GM21717 (cell line): ENCODE measurements at regions not wholly inside any gene's neighbourhood (a gene's known extent, or its start where the extent isn't known, plus 50 kb on each side); places are given as distances from the start of the nearest gene placed in this dataset.

Experiments used
- ATAC-seq: cut with Tn5 transposase; IDR thresholded peaks from one replicate; pipeline ENCODE4 v1.9.1; 2021; ENCODE audit warnings: mild to moderate bottlenecking, moderate library complexity; ENCODE audit not compliant: unreplicated experiment

DNA sequence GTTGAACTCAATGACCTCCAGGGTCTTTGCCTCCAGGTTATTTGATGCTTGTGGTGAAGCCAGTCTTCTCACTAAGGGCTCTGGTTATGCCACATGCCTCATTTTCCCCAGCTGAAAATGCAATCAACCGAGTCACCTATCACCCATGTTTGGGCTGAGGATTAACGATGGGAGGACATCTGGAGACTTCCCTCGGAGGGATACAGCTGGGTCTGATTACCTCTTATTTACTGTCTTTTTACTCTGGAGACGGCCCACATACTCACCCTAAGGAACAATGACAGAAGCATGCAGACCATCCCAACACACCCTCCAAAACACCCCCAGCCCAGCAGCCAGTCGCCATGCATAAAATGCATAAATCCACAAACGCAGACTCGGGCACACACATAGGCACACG is 187.4 kb downstream of the OPA1 start:
- no peak for ATAC-seq

DNA sequence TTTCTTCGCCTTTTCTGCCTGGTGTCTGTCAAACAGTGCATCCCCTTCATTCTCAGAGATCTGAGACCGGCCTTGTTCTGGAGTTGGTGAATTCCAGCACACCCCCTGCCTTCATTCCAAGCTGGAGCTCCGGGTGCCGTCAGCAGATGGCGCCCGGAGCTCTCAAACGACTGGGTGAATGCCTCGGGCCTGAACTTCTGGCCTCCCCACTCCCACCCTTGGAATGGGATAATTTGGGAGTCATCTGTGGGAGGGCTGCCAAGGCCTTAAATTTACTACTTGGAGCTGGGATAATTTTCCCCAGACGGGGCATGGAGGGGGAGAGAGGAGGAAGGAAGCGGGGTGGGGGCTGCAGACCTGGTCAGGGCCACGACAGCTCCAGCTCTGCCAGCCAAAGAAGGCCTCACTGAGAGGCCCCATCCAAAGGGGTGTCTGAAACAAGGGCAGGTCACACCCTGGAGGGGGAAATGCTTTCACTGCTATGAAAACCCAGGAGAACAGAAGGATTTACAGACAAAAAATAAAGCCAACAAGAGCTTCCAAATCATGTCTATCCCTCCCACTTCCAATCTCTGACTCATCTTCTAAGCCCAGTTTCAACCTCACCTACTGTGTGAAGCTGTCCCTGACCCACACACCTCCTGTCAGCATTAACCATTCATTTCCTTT is 187.9 kb downstream of the OPA1 start:
- ATAC-seq, result no peak

DNA sequence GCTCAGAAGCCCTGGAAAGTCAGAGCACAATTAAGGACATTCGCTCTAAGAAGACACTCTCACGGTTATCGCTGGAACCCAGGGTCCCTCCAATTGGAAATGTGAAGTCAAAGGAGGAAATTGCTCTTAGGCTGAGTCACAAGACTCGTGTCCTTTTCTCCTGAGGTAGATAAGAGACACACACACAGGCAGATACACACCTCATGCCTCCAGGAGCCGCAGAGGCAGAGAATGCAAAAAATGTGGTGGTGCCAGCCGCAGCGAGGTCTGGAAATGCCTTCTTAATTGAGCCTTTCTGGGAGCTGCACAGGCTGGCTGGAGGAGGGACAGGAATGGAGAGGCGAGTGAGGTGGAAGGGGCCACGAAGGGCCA is 189.3 kb downstream of the OPA1 start:
- no peak for ATAC-seq

DNA sequence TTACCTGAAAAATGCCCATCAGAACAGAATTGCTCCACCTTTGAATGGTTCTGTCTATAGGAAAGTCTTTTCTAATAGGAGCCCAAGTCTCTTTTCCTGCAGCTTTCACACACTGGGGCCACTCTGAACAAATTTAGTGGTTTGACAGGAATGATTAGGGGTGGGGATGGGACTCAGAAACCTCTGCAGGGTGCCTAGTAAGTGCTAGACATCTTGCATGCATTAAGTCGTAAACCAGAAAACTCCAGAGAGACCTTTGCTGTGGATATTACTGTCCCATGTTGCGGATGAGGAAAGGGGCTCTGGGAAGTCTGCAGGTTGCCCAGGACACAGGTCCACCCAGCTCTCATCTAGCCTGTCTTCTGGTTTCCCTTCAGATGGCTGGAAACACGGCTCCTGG is 189.7 kb downstream of the OPA1 start:
- ATAC-seq, result no peak

DNA sequence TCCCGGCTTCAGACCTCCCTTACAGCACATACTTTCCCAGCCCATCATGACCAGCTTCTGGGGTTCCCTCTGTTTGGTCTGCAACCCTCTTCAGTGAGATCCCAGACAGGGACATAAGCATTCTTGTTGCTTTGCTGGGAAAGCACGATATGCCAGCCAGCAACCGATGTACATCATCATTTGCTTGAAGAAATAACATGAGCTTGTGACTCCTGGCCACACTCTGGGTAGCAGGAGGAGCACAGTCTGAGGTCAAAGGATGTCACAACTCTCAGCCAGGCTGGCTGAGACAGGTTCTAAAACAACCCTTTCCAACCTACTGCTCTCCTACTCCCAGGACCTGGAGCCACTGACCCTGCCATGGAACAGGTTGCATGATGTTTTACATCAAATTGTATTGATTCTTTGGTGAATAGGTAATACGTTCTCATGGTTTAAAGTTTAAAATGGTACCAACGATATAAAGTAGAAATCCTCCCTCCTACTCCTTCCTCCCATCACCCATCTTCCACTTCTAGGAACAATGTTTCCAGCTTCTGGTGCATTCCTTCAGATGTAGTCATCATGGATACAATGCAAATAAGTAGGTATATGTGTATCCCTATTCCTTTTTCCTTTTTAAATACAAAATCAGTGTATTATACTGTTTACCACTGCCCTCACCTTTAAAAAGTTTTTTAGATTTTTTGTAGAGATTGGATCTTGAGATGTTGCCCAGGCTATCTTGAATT is 190.3 kb downstream of the OPA1 start:
- no peak for ATAC-seq

DNA sequence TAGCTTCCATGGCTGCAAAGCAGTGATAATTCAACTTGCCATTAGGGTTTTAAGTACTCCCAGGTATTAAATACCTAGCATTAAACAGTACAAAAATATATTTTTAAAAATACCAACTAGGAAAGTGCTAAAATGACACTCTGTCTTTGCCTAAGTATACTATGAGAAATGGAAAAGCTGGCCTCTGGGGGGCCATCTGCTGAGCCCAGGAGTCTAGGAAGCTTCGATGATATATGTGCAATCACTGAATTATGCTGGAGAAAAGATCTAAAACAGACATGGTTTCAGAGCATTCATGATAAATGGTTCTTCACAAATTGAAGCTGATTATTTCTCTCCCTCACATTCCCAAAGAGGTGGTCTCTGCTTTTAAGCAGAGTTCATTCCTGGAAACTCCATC is 191.8 kb downstream of the OPA1 start:
- ATAC-seq, result no peak

DNA sequence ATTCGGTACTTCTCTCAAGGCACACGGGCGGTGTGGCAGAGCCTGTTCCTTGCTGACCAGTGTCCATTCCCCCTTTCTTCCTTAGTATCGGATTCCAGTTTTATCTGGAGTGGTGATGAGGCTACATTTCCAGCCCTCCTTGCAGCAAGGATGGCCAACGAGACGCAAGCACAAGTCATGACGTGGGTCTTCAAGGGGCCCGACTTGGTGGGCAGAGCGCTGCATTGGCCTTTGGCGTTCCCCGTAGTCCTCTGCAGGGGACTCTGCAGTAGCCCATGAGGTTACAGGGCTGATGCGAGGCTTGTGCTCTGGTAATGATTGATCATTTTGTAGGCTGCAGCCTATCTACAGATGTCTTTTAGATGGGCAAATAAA is 194.5 kb downstream of the OPA1 start:
- ATAC-seq, result no peak

DNA sequence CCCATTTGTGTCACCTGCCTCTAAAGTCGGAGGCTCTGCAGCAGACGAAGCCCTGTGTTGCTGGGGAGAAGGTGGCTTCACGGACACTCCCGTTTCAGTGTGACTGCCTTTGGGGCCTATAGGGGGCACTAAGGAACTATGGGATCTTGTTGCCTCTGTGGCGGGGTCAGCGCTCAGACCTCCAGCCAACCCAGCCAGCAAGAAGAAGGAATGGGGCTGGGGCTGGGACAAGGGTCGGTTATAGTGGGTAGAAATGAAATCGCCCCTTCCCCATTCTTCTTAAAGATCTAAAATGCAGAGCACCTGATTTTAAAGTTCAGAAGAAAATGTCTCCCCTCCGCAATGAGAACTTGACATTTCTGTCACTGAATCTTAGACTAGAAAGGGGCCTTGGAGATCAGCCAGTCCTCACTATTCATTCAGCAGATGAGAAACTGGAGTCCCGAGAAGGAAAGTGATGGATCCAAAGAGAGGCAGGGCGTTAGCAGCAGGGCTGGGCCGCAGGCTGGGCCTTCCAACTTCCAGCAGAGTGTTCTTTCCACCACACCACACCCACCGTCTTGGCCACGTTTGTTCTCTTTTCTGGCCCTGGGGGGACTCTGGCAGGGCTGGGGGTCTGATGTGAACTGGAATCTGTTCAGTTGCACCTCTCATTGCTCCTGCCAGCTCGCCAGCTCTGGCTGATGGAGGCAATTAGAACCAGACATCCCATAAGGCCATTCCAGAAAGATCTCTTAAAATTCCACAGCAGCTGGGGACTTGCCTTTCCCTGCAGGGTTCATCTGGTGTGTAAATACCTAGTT is 195.4 kb downstream of the OPA1 start:
- peak; percentile 70 for ATAC-seq

DNA sequence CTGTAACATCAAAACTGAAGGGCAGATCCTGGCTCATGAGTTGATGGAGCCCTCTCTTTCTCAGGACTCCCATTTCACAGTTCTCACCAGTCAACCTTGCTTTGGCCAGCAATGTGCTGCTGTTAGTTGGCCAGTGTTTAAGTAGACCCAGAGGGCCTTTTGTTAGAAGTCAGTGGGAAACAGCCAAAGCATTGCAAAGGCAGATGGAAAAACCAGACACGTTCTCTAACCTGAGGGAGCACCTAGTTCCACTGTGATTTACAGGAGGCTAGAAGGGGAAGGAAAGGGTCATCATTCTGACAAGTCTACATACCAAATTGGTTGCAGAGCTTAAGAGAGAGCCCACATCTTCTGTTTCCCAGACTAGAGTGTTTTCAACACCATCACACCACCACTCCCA is 196.4 kb downstream of the OPA1 start:
- no peak for ATAC-seq

DNA sequence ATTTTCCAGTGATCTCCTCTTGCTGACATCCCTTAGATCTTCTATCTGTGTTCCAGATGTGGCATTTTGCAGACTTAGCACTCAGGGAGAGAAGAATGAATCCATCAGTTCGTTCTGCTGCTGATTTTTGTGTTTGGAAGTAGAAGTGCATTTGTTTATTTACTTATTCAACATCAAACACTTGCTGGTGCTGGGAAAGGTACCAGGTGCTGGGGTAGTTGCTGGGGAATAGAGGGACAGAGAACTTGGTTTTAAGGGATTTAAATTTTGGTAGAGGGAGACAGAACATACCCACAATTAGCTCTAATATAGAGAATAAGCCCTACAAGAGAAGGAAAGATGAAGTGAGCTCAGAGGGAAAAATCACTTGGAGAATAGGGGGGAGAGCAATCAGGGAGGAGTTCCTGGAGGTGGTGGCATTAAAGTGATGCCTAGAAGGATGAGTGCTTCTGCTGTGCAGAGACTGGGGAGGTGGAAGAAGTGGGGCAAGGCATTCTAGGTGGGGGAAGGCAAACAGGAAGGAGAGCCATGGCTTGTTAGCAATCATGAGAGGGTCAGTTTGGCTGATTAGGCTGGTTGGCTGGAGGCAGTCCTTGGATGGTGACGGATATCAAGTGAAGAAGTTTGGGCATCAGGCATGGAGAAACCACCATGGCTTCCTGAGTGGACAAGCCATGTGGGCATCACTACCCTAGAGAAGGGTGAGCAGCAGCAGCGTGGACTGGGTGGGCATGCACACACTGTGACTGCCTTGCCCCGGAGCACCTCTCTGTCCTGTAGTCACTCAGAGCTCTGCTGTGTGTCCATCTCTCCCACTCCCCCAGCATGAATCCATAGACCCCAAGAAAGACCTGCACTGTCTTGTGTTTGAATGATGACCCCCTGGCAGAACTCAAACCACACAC is 197.3 kb downstream of the OPA1 start:
- no peak for ATAC-seq

DNA sequence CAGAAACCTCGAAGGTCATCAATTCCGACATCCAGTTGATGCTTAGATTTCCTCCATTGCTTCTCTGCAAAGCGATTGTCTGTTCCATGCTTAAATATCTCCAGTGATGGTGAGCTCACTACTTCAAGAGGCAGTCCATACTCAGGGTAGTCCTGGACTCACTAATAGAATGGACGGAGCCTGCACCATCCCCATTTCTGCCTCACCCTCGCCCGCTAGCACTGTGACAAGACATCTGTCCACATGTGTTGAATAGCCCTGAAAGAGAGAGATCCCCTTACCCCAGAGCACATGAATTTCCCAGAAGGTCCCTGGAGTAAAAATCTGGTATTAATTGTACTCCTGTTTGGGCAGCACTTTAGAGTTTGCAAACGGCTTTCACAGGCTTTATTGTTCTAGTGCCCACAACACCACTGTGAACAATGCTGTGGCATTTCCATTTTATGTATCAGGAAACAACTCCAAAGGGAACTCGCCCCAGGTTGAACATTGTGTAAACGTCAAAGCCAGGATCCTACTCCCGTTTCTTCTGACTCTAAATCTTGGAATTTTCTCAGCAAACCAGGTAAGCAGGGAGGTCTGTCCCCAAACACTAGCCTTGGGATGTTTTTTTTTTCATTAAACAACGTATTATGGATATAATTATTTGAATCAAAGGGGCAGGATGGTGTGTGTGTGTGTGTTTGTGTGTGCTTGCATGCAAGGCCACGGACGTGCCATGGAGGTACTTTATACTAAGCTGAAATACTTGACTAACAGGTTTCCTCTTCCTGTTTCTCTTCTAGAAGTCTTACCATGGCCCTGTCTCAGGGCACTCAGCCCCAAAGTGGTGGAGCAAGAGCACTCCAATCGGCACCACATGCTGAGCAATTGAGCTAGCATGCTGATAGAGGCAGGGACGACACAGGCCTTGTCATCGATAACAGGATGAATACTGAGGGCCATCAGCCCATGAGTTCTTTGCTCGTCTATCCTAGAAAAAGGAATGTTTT is 198.3 kb downstream of the OPA1 start:
- ATAC-seq, result no peak

DNA sequence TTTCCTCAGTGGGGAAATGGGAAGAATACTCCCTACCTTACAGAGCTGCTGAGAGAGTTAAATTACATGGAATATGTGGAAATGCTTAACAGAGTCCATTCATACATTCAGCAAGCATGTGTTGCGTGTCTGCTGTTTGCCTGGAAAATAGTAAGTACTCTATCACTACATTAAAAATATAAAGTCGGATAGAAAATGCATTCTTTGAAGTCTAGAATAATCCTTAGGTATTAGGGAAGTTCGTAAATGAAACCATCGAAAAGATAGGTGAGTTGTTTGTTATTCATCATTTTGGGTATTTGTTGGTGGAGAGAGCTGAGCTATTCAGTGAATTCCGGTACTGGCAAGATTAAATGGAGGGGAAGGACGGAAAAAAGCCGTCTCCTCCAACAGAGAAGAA is 200.1 kb downstream of the OPA1 start:
- ATAC-seq, result no peak

DNA sequence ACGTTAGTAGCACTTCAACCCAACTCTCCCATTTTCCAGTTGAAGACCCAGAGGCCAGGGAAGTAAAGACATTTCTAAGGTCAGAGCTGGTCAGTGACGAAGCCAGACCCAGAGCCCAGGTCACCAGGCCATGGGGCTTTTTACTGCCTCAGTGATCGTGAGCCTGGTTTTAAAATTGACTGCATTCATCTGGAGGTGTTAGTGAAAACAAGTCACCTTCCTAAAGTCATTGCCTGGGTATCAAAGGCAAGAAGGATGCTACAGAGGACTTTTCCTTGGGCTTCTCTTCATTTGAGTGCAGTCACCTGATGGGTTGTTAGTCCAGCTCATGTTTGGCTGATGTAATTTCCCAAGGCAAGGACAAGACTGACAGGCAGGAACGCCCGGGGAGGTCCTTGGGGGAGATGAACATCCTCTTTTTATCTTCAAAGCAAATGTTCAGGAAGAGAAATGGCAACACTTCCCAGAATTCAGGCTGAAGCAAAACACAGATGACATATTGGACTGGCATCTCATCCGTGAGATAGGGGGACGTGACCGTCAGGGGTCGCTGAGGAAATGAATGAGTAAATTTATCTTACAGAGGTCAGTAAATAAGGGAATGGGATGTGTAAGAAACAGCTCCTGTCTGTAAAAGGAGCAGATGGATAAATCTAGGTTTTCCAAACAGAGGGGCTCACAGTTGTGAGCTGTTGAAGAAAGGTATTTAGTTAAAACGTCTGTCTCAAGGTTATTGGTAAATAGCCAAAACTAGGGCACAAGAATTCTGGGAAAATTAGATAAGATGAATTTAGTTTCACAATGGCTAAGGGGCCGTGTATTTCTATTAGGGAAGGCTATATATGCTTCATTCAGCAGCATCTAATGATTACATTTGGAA is 201.2 kb downstream of the OPA1 start:
- ATAC-seq, result no peak

DNA sequence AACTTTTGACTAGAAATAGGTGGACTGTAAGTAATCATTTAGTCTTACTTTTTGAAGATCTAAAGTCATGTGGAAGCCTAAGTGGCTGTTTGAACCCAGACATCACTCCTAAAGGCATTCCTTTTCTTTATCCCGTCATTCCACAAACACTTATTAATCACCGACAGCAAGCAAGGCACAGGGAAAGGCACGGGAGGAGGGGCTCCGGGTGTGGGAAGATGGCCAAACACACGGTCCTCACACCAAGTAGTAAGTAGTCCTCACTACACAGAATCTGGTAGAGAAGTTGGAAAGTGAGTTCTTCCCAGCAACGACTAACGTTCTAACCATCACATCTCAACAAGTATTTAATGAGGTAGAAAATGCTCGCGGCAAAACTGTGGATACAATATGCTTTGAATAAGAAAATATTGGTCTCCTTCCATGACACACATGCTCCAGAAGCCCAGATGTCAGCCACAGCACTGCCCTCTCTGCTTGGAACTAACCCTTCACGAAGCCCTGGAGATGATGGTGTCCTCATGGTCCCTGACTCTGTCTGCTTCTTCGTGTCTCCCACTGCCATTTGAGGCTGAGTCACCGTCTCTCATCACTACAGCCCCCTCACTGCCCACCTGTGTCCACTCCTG is 202.2 kb downstream of the OPA1 start:
- ATAC-seq, result no peak

DNA sequence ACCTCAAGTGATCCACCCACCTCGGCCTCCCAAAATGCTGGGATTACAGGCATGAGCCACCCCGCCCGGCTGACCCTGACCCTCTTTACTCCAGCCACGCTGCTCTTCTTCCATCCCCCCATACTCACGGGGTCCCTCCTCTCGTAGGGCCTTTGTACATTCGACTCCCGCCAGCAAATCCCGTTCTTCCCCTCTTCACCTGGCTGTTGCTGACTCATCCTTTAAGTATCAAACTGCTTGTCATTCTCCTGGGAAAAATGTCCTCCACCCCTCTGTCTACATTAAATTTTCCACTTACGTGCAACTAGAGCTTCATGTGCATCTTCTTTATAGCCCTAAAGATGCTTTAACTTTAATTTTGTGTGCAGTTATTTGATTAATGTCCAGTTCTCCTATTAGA is 203.1 kb downstream of the OPA1 start:
- no peak for ATAC-seq

DNA sequence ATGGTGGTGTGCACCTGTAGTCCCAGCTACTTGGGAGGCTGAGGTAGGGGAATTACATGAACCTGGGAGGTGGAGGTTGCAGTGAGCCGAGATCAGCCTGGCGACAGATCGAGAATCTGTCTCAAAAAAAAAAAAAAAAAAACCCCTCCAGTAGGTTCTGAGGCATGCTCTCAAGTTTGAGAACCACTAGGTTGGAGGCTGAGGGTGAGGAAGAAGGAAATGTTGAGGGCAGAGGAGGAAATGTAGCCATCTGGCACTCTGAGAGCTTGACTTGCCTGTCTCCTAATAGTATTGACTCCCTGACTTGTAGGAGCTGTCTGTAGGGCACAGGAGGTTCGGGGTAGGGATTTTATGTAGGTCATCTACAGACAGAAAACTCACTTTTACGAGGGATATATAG is 204.6 kb downstream of the OPA1 start:
- ATAC-seq, result no peak

DNA sequence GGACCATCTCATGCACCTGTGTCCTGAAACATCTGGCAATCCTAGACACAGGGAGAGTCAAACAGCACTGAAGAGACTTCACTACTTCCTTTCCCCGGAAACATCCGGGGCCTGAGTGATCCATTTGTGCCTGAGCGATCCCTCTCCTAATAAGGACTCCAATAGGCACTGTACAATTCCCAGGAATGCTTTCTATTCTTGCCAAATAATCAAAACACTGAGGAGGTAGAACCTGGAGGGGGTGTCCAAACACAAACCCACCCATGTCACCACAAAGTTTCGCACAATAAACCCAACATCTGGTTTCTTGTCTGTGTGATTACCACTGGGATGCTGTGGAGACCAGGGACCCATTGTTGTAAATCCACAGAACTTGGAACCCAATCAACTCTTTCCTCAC is 205.0 kb downstream of the OPA1 start:
- no peak for ATAC-seq
